ENCODE measurements at regions not wholly inside any gene's neighbourhood (a gene's known extent, or its start where the extent isn't known, plus 50 kb on each side); places are given as distances from the start of the nearest gene placed in this dataset.

- Mint-ChIP-seq H3K27me3 (peaks cover 18% of the 10 kb centered on the region), H3K27ac (ENCODE audit: low read depth) (no peak overlapping the region), H3K4me1 (no peaks in the 10 kb centered on the region), H3K36me3 (ENCODE audit: insufficient read depth) (no peaks in the 10 kb centered on the region), H3K4me3 (no peak overlapping the region), H3K9me3 (no peaks in the 10 kb centered on the region)
- no peak for ATAC-seq (replicated peaks; ENCODE audit: extremely low read depth, poor library complexity, severe bottlenecking)
- DNase-seq (ENCODE audit: low spot score in 2 of 2): no peak
Measured at GRCh38 chr11:104390651-104391050, 226.7 kb upstream of the PDGFD start.

GRCh38 chr11:104385884-104386283 is 221.9 kb upstream of the PDGFD start:
- Mint-ChIP-seq H3K27ac (ENCODE audit: low read depth) (no peak overlapping the region), H3K9me3 (no peaks in the 10 kb centered on the region), H3K27me3 (no peaks in the 10 kb centered on the region), H3K36me3 (ENCODE audit: insufficient read depth) (no peaks in the 10 kb centered on the region), H3K4me1 (no peaks in the 10 kb centered on the region), H3K4me3 (no peak overlapping the region)
- DNase-seq (ENCODE audit: low spot score in 2 of 2) (no peak), ATAC-seq (replicated peaks; ENCODE audit: extremely low read depth, poor library complexity, severe bottlenecking) (no peak)

- Mint-ChIP-seq H3K4me3 (no peak overlapping the region), H3K36me3 (ENCODE audit: insufficient read depth) (no peaks in the 10 kb centered on the region), H3K27me3 (no peaks in the 10 kb centered on the region), H3K9me3 (no peaks in the 10 kb centered on the region), H3K4me1 (no peaks in the 10 kb centered on the region), H3K27ac (ENCODE audit: low read depth) (no peak overlapping the region)
- DNase-seq (ENCODE audit: low spot score in 2 of 2): no peak
- ATAC-seq (replicated peaks; ENCODE audit: extremely low read depth, poor library complexity, severe bottlenecking): no peak
Measured at GRCh38 chr11:104380358-104380757, 216.4 kb upstream of the PDGFD start.

GRCh38 chr11:104372111-104372510 is 208.2 kb upstream of the PDGFD start:
- no peaks in the 10 kb centered on the region for H3K4me1 Mint-ChIP-seq
- H3K27ac Mint-ChIP-seq (ENCODE audit: low read depth): no peak overlapping the region
- no peak overlapping the region for H3K4me3 Mint-ChIP-seq
- H3K36me3 Mint-ChIP-seq (ENCODE audit: insufficient read depth): no peaks in the 10 kb centered on the region
- H3K27me3 Mint-ChIP-seq: no peaks in the 10 kb centered on the region
- no peak for ATAC-seq (replicated peaks; ENCODE audit: extremely low read depth, poor library complexity, severe bottlenecking)
- DNase-seq (ENCODE audit: low spot score in 2 of 2): no peak
- H3K9me3 Mint-ChIP-seq: no peaks in the 10 kb centered on the region

GRCh38 chr11:104370478-104370877 is 206.5 kb upstream of the PDGFD start:
- Mint-ChIP-seq H3K36me3 (ENCODE audit: insufficient read depth) (no peaks in the 10 kb centered on the region), H3K4me3 (no peak overlapping the region), H3K4me1 (no peaks in the 10 kb centered on the region), H3K27me3 (no peaks in the 10 kb centered on the region), H3K9me3 (no peaks in the 10 kb centered on the region), H3K27ac (ENCODE audit: low read depth) (no peak overlapping the region)
- DNase-seq (ENCODE audit: low spot score in 2 of 2) (no peak), ATAC-seq (replicated peaks; ENCODE audit: extremely low read depth, poor library complexity, severe bottlenecking) (no peak)

- Mint-ChIP-seq H3K4me1 (no peaks in the 10 kb centered on the region), H3K9me3 (no peaks in the 10 kb centered on the region), H3K4me3 (no peak overlapping the region), H3K36me3 (ENCODE audit: insufficient read depth) (no peaks in the 10 kb centered on the region), H3K27ac (ENCODE audit: low read depth) (no peak overlapping the region), H3K27me3 (no peaks in the 10 kb centered on the region)
- ATAC-seq (replicated peaks; ENCODE audit: extremely low read depth, poor library complexity, severe bottlenecking): no peak
- DNase-seq (ENCODE audit: low spot score in 2 of 2): no peak
Measured at GRCh38 chr11:104369761-104370160, 205.8 kb upstream of the PDGFD start.

GRCh38 chr11:104366321-104366734 is 202.4 kb upstream of the PDGFD start:
- H3K4me3 Mint-ChIP-seq: no peak overlapping the region
- DNase-seq (ENCODE audit: low spot score in 2 of 2) (no peak), ATAC-seq (replicated peaks; ENCODE audit: extremely low read depth, poor library complexity, severe bottlenecking) (no peak)
- H3K27me3 Mint-ChIP-seq: peaks cover 15% of the 10 kb centered on the region
- H3K27ac Mint-ChIP-seq (ENCODE audit: low read depth): no peak overlapping the region
- no peaks in the 10 kb centered on the region for H3K4me1 Mint-ChIP-seq
- no peaks in the 10 kb centered on the region for H3K36me3 Mint-ChIP-seq (ENCODE audit: insufficient read depth)
- H3K9me3 Mint-ChIP-seq: no peaks in the 10 kb centered on the region

GRCh38 chr11:104365676-104366075 is 201.7 kb upstream of the PDGFD start:
- H3K4me3 Mint-ChIP-seq: no peak overlapping the region
- no peaks in the 10 kb centered on the region for H3K9me3 Mint-ChIP-seq
- H3K27ac Mint-ChIP-seq (ENCODE audit: low read depth): no peak overlapping the region
- DNase-seq (ENCODE audit: low spot score in 2 of 2) (no peak), ATAC-seq (replicated peaks; ENCODE audit: extremely low read depth, poor library complexity, severe bottlenecking) (no peak)
- H3K4me1 Mint-ChIP-seq: no peaks in the 10 kb centered on the region
- no peaks in the 10 kb centered on the region for H3K36me3 Mint-ChIP-seq (ENCODE audit: insufficient read depth)
- H3K27me3 Mint-ChIP-seq: peaks cover 15% of the 10 kb centered on the region

- Mint-ChIP-seq H3K4me3 (no peak overlapping the region), H3K4me1 (no peaks in the 10 kb centered on the region), H3K36me3 (ENCODE audit: insufficient read depth) (no peaks in the 10 kb centered on the region), H3K27ac (ENCODE audit: low read depth) (no peak overlapping the region), H3K27me3 (peaks cover 15% of the 10 kb centered on the region), H3K9me3 (no peaks in the 10 kb centered on the region)
- ATAC-seq (replicated peaks; ENCODE audit: extremely low read depth, poor library complexity, severe bottlenecking): no peak
- DNase-seq (ENCODE audit: low spot score in 2 of 2): no peak
Measured at GRCh38 chr11:104361975-104362374, 198.0 kb upstream of the PDGFD start.

GRCh38 chr11:104352036-104352435 is 188.1 kb upstream of the PDGFD start:
- Mint-ChIP-seq H3K36me3 (ENCODE audit: insufficient read depth) (no peaks in the 10 kb centered on the region), H3K27me3 (no peaks in the 10 kb centered on the region), H3K4me1 (no peaks in the 10 kb centered on the region), H3K4me3 (no peak overlapping the region), H3K27ac (ENCODE audit: low read depth) (no peak overlapping the region), H3K9me3 (peaks cover 15% of the 10 kb centered on the region)
- ATAC-seq (replicated peaks; ENCODE audit: extremely low read depth, poor library complexity, severe bottlenecking) (no peak), DNase-seq (ENCODE audit: low spot score in 2 of 2) (no peak)

GRCh38 chr11:104343578-104343977 is 179.6 kb upstream of the PDGFD start:
- no peaks in the 10 kb centered on the region for H3K36me3 Mint-ChIP-seq (ENCODE audit: insufficient read depth)
- no peaks in the 10 kb centered on the region for H3K4me1 Mint-ChIP-seq
- no peak overlapping the region for H3K4me3 Mint-ChIP-seq
- DNase-seq (ENCODE audit: low spot score in 2 of 2) (no peak), ATAC-seq (replicated peaks; ENCODE audit: extremely low read depth, poor library complexity, severe bottlenecking) (no peak)
- no peaks in the 10 kb centered on the region for H3K9me3 Mint-ChIP-seq
- no peaks in the 10 kb centered on the region for H3K27me3 Mint-ChIP-seq
- H3K27ac Mint-ChIP-seq (ENCODE audit: low read depth): no peak overlapping the region

GRCh38 chr11:104340590-104340989 is 176.6 kb upstream of the PDGFD start:
- no peaks in the 10 kb centered on the region for H3K36me3 Mint-ChIP-seq (ENCODE audit: insufficient read depth)
- H3K4me1 Mint-ChIP-seq: no peaks in the 10 kb centered on the region
- no peak overlapping the region for H3K27ac Mint-ChIP-seq (ENCODE audit: low read depth)
- no peaks in the 10 kb centered on the region for H3K27me3 Mint-ChIP-seq
- DNase-seq (ENCODE audit: low spot score in 2 of 2) (no peak), ATAC-seq (replicated peaks; ENCODE audit: extremely low read depth, poor library complexity, severe bottlenecking) (no peak)
- no peak overlapping the region for H3K4me3 Mint-ChIP-seq
- no peaks in the 10 kb centered on the region for H3K9me3 Mint-ChIP-seq

- Mint-ChIP-seq H3K4me3 (peak overlapping the region; percentile 45), H3K4me1 (no peaks in the 10 kb centered on the region), H3K9me3 (no peaks in the 10 kb centered on the region), H3K27ac (ENCODE audit: low read depth) (no peak overlapping the region), H3K36me3 (ENCODE audit: insufficient read depth) (no peaks in the 10 kb centered on the region), H3K27me3 (peaks cover under 1% of the 10 kb centered on the region)
- DNase-seq (ENCODE audit: low spot score in 2 of 2) (no peak), ATAC-seq (replicated peaks; ENCODE audit: extremely low read depth, poor library complexity, severe bottlenecking) (no peak)
Measured at GRCh38 chr11:104339380-104339831, 175.5 kb upstream of the PDGFD start.

GRCh38 chr11:104338186-104338585 is 174.2 kb upstream of the PDGFD start:
- peaks cover 10% of the 10 kb centered on the region for H3K27me3 Mint-ChIP-seq

More at GRCh38 chr11:104338186-104338585, 174.2 kb upstream of the PDGFD start:
- no peak for DNase-seq (ENCODE audit: low spot score in 2 of 2)
- Mint-ChIP-seq H3K36me3 (ENCODE audit: insufficient read depth) (no peaks in the 10 kb centered on the region), H3K27ac (ENCODE audit: low read depth) (no peak overlapping the region), H3K9me3 (no peaks in the 10 kb centered on the region), H3K4me1 (no peaks in the 10 kb centered on the region), H3K4me3 (no peak overlapping the region)
- no peak for ATAC-seq (replicated peaks; ENCODE audit: extremely low read depth, poor library complexity, severe bottlenecking)

Measured in central memory CD8-positive, alpha-beta T cell (primary cell).